ENCODE measurements at regions not wholly inside any gene's neighbourhood (a gene's known extent, or its start where the extent isn't known, plus 50 kb on each side); places are given as distances from the start of the nearest gene placed in this dataset.

GRCh38 chr10:78188446-78188845 is 154.8 kb downstream of the RPS24 start:
- H3K9me3 ChIP-seq, result no peaks in the 10 kb centered on the region
- no peak overlapping the region for H3K27ac ChIP-seq
- intact Hi-C loops (cut with DNase I; ENCODE audit: low total_unique reads), result no loop called here
- no peak overlapping the region for H3K4me3 ChIP-seq
- 61 to 71% methylated on average over 4 of the region's 4 CpGs for WGBS, 2 donors
- DNase-seq, result no peak
- no peaks in the 10 kb centered on the region for H3K27me3 ChIP-seq
- TF ChIP-seq POLR2A (IDR thresholded peaks at IDR 0.05), result no peak
- TF ChIP-seq CTCF (IDR thresholded peaks at IDR 0.05), result no peak
- H3K4me1 ChIP-seq, result no peaks in the 10 kb centered on the region
- H3K36me3 ChIP-seq (ENCODE audit: low read depth, missing control alignments), result no peaks in the 10 kb centered on the region

- Histone ChIP-seq H3K36me3 (ENCODE audit: low read depth, missing control alignments) (no peaks in the 10 kb centered on the region), H3K4me3 (no peak overlapping the region), H3K27ac (no peak overlapping the region), H3K4me1 (no peaks in the 10 kb centered on the region), H3K9me3 (no peaks in the 10 kb centered on the region), H3K27me3 (no peaks in the 10 kb centered on the region)
- DNase-seq, result no peak
- WGBS, 2 donors, result 82 to 91% methylated on average over 9 to 10 of the region's 10 CpGs
- no peak for TF ChIP-seq CTCF (IDR thresholded peaks at IDR 0.05)
- TF ChIP-seq POLR2A (IDR thresholded peaks at IDR 0.05), result no peak
- intact Hi-C loops (cut with DNase I; ENCODE audit: low total_unique reads), result no loop called here
These were observed 156.6 kb downstream of the RPS24 start for GRCh38 chr10:78190051-78190825.

- intact Hi-C loops (cut with DNase I; ENCODE audit: low total_unique reads), result no loop called here
- no peak for DNase-seq
- no peak for TF ChIP-seq CTCF (IDR thresholded peaks at IDR 0.05)
- TF ChIP-seq POLR2A (IDR thresholded peaks at IDR 0.05), result no peak
- Histone ChIP-seq H3K27ac (no peak overlapping the region), H3K36me3 (ENCODE audit: low read depth, missing control alignments) (no peaks in the 10 kb centered on the region), H3K9me3 (no peaks in the 10 kb centered on the region), H3K4me1 (no peaks in the 10 kb centered on the region), H3K4me3 (no peak overlapping the region), H3K27me3 (no peaks in the 10 kb centered on the region)
- 87 to 96% methylated on average over 3 of the region's 3 CpGs for WGBS, 2 donors
These were observed 157.6 kb downstream of the RPS24 start for GRCh38 chr10:78191301-78191700.

GRCh38 chr10:78193189-78193588 is 159.5 kb downstream of the RPS24 start:
- DNase-seq, result no peak
- WGBS, 2 donors, result 25 to 100% methylated on average over 1 of the region's 1 CpG
- TF ChIP-seq CTCF (IDR thresholded peaks at IDR 0.05), result no peak
- TF ChIP-seq POLR2A (IDR thresholded peaks at IDR 0.05), result no peak
- Histone ChIP-seq H3K4me1 (no peaks in the 10 kb centered on the region), H3K27ac (no peak overlapping the region), H3K9me3 (no peaks in the 10 kb centered on the region), H3K27me3 (no peaks in the 10 kb centered on the region), H3K4me3 (no peak overlapping the region), H3K36me3 (ENCODE audit: low read depth, missing control alignments) (no peaks in the 10 kb centered on the region)
- intact Hi-C loops (cut with DNase I; ENCODE audit: low total_unique reads), result no loop called here

- H3K27me3 ChIP-seq, result no peaks in the 10 kb centered on the region
- no peak overlapping the region for H3K27ac ChIP-seq
- TF ChIP-seq POLR2A (IDR thresholded peaks at IDR 0.05) (no peak), CTCF (IDR thresholded peaks at IDR 0.05) (no peak)
- no peaks in the 10 kb centered on the region for H3K36me3 ChIP-seq (ENCODE audit: low read depth, missing control alignments)
- intact Hi-C loops (cut with DNase I; ENCODE audit: low total_unique reads), result no loop called here
- WGBS, 2 donors, result 96 to 98% methylated on average over 4 of the region's 4 CpGs
- H3K4me3 ChIP-seq, result no peak overlapping the region
- H3K9me3 ChIP-seq, result no peaks in the 10 kb centered on the region
- no peak for DNase-seq
- no peaks in the 10 kb centered on the region for H3K4me1 ChIP-seq
These were observed 160.4 kb downstream of the RPS24 start for GRCh38 chr10:78194050-78194449.

All from testis (tissue), 2 donors.